GM19468 (cell line): ENCODE measurements at regions not wholly inside any gene's neighbourhood (a gene's known extent, or its start where the extent isn't known, plus 50 kb on each side); places are given as distances from the start of the nearest gene placed in this dataset.
"Not testable (repeated sequence)": the region's sequence is repeated elsewhere in the genome, so short reads cannot be mapped to it uniquely, and the experiment has no call there.

Source experiments
- ATAC-seq: cut with Tn5 transposase; IDR thresholded peaks from one replicate; pipeline ENCODE4 v1.9.1; 2021; ENCODE audit warnings: mild to moderate bottlenecking, moderate library complexity, moderate number of reproducible peaks; ENCODE audit not compliant: unreplicated experiment; ENCODE audit errors: extremely low read depth

DNA sequence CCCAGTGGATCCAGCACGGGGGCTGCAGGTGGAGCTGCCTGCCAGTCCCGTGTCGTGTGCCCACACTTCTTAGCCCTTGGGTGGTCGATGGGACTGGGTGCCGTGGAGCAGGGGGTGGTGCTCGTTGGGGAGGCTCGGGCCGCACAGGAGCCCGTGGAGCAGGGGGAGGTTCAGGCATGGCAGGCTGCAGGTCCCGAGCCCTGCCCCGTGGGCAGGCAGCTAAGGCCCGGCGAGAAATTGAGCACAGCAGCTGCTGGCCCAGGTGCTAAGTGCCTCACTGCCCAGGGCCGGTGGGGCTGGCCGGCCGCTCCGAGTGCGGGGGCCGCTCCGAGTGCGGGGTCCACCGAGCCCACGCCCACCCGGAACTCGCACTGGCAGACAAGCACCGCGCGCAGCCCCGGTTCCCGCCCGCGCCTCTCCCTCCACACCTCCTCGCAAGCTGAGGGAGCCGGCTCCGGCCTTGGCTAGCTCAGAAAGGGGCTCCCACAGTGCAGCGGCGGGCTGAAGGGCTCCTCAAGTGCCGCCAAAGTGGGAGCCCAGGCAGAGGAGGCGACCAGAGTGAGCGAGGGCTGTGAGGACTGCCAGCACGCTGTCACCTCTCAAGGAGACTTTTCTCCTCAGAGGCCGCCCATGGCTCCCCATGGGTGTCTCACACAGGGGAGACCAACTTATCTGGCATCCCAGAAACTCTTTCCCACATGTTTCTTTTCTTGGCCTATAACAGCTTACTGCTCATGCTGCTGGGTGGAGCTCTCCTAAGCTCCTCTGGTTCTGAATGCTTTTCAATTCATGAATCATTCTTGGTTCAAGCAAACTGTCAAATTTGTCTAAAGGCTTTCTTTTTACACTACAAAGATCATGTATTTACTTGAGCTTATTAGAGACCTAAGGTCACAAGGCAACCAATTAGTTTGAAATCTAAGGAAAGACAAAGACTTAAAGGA is 885.1 kb downstream of the KCNT2 start:
- ATAC-seq, result not testable (repeated sequence)

DNA sequence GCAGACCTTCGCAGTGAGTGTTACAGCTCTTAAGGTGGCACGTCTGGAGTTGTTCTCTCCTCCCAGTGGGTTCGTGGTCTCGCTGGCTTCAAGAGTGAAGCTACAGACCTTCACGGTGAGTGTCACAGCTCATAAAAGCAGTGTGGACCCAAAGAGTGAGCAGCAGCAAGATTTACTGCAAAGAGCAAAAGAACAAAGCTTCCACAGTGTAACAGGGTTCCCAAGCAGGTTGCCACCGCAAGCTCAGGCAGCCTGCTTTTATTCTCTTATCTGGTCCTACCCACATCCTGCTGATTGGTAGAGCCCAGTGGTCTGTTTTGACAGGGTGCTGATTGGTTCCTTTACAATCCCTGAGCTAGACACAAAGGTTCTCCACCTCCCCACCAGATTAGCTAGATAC is 886.1 kb downstream of the KCNT2 start:
- not testable (repeated sequence) for ATAC-seq

DNA sequence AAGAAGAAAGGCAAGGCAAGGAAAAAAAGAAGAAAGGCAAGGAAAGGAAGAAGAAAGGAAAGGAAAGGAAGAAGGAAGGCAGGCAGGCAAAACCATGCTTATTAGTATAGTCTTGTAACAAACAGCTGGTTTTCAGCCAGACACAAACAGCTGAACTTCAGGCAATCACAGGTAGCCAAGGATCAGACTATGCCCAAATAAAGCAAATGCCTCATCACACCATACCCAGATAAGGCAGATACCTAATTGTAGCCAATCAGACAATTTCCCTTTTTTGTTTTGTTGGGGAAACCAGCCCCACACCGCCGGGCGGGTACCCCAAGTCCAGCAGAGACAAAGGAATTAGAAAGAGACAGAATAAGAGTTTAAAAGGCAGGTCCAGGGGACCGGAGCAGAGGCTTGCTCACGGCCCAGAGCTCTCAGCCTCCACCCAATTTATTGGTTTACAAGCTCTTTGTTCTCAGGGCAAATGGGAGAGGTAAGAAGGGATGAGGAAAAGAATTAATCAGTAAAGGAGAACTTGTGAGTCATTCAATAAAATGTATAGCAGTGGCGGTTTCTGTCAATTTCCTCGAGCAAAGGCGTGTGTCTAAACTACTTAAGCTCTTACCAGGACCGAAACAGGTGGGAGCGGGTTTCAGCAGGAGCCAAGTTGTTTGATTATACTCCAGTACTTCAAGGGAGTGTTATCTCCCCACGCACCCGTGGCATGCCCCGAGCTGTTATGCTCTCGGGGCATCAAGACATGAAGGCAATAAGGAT is 886.8 kb downstream of the KCNT2 start:
- no peak for ATAC-seq

DNA sequence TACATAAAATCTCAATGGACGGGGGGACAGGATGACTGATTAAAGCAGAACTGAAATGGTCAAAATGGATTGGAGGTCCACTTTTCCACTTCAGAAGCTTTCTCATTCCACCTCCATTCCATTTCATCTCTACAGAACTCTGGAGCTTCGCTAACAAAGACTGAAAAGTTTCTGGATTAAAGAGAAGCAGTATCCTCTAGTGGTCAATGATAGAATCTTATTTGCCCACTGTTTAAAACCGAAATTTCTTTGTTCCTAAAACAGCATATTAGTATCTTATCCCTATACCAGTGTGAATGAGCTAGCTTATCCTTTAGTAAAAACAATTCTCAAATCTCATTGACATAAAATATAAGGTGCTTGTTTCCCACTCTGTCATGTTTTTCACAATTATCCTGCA is 890.6 kb downstream of the KCNT2 start:
- ATAC-seq, result no peak

DNA sequence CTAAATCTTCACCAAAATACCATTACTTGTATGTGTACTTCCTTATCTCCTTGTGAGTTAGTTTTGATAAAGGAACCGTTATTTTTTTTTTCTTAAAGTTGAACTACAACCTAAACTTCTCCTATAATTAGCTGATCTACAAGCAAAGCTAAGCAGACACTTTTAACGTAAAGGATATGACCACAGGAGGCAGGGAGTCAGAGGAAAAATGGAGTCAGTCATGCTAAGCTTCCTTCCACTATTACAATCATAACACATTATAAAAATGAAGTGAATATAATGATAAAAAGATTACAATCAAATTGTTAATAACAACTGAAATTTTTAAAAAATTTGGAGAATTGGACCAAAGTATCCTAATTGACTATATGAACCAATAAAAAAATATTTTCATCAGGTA is 892.6 kb downstream of the KCNT2 start:
- no peak for ATAC-seq

DNA sequence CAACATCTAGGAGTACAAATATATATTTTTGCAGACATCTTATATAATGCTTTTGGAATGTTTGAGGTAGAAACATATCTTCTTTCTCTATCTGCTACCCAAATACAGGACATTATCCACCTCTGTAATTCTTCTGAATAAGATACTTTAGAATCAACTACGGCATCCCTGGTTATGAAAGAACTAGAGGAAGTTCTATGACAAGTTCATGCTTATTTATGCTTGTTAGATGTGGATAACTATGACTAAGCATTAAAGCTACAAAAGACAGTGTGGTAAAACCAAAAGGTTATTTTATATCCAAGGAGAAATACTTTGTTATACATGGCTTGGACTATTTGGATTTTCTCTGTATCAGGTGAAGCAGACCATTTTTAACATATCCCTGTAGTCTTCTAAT is 894.0 kb downstream of the KCNT2 start:
- ATAC-seq, result no peak

DNA sequence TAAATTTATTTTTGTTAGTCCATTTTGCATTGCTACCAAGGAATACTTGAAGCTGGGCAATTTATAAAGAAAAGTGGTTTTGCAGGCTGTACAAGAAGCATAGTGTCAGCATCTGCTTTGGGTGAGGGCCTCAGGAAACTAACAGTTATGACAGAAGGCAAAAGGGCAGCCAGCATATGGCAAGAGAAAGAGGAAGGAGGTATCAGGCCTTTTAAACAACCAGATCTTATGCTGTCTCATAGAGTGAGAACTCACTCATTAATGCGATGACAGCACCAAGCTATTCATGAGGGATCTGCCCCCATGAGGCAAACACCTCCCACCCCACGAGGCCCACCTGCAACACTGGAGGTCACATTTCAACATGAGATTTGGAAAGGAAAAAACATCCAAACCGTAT is 898.4 kb downstream of the KCNT2 start:
- ATAC-seq, result no peak

DNA sequence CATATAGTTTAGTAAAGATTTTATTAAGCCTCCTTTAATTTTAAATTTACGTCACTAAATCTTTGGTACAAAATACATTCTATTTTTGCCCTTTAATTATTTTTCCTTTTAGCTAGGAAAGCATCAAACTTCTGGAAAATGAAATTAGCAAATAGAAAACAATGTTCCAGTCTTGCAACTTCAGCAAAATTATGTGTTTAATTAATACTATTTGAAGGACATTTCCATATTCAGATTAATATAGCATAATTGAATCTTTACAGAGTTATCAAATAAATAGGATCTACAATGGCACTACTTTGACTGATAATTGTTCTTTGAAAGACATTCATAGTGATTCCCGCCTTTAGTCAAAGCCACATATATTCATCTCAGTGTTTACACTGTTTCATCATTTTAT is 904.2 kb downstream of the KCNT2 start:
- no peak for ATAC-seq

DNA sequence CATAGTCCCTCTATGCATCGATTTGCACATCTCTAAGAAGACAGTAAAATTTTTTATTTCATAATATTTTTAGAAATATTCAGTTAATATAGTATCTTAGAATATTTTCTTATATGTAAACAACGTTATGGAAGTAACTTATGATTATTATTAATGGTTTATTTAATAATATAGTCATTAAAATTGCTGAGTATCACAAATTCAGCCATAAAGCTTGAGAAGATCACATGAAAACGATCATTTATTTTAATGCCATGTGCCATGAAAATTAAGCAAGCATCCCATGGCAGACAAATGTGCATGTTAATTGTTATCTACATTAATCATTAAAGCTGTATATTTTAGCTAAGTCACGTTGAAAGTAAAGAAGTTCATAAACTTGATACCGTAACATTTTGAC is 907.1 kb downstream of the KCNT2 start:
- no peak for ATAC-seq

DNA sequence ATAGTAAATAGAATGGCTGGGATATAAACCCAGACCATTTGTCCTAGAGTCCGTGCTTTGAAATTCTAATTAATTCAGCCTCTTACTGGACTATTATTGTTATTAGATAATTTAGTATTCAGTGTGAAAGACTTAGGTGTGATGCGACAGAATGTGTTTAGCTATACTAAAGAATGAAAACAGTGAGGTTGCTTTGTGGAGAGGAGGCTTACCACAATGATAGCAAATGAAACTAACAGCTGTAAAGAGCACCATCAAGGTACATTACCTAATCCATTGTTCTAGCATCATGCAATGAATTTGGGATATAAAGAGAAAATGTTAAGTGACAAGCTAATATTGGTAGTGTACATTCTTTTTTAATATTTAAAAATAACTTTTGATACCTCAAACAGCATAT is 911.1 kb downstream of the KCNT2 start:
- ATAC-seq, result peak; percentile 97

DNA sequence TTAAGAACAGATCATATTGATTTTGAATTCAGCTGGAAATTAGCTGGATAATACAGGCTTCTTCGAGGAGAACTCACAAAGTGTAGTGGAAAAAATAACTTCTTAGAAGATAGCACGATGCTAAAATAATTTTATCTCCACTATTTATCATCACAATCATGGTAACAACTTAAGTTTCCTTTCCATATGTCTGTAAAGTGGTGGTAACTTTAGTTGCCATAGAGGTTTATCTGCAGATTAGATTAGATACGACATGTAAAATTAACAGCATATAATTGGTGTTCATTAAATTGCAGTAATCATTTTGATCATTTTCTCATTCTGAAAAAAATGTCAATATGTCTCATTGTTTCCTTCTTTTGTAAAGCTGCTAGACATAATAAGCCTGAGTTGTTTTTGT is 921.5 kb downstream of the KCNT2 start:
- no peak for ATAC-seq

DNA sequence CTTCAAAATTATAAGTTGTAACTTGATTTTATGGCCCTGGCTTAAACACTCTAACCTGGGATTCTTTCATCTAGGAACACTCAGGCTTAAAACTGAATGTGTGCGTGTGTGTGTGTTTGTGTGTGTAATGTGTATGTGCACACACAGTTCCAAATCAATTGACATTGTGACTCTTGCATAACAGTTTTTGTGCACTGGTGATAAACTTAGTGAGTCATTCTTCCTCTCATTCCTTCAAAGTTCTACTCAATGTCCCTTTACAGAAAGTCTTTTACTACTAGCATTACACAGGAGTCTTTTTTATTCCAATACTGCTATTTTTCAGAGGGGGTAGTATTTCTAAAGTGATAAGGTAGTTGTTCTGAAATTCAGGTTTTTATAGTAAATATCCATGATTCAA is 943.6 kb downstream of the KCNT2 start:
- no peak for ATAC-seq

DNA sequence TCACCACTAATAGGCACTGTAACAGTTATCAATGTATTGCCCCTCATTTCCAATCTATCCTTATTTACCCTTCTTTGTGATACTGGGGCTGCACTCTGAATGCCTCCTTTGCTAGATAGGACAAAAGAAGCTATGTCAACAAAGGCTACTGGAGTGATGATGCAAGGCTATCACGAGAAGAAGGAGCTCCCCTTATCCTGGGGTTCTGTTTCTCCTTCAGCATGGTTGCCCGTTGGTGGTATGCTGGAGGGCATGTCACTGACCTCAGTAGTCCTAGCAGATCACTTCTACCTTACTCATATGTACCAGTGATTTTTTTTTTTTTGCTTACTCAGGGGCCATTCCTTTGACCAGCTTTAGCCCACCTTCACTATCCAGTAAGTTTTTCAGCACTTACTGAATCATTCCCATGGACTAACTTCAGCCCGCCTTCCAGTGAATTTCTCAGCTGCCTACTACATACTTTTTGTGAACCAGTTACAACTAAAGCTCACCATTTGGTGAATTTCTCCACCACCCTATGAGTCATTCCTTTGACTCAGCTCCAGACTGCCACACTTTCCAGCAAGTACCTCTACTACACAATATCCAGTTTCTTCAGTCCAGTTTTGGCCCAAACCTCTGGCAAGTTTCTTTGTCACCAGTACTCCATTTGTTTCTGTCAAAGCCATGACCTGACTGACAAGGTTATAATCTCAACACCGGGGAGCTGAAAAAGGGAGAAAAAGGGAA is 944.5 kb downstream of the KCNT2 start:
- ATAC-seq, result no peak

DNA sequence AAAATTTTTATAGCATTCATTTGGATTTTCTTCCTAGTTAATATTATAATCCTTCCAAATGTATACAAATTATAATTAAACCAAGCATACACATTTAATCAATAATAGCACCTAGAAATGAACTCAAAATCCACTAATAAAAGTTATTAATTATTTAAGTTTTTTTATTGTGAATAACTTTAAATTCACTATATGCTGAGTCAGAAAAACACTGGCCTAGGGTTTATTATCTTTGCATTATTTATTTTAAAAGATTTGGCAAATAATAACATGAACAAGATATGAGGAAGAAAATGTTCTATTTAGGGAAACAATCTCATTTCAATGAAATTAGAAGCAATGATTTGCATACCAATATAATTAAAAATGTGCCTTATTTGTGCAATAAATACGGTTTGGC is 951.5 kb downstream of the KCNT2 start:
- no peak for ATAC-seq

DNA sequence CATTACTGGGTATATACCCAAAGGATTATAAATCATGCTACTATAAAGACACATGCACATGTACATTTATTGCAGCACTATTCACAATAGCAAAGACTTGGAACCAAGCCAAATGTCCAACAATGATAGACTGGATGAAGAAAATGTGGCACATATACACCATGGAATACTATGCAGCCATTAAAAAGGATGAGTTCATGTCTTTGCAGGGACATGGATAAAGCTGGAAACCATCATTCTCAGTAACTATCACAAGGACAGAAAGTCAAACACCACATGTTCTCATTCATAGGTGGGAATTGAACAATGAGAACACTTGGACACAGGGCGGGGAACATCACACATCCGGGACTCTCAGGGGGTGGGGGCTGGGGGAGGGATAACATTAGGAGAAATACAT is 959.4 kb downstream of the KCNT2 start:
- not testable (repeated sequence) for ATAC-seq

DNA sequence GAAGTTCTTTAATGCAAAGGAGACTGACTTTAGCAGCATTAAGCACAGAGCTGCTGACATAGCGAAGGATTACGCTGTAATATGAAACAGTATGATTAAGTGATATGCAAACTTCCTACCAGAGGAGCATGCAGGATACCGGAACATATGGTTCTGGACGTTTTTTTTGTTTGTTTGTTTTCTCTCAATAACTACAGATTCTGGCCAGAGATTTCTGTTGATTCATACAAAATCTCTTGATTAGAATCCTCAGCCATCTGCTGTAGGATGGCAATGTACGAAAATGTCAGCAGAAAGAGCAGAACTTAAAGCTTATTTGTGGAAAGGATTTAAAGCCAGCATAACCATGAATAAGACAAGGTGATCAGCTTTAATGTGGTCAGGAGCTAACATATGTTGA is 970.7 kb downstream of the KCNT2 start:
- no peak for ATAC-seq

DNA sequence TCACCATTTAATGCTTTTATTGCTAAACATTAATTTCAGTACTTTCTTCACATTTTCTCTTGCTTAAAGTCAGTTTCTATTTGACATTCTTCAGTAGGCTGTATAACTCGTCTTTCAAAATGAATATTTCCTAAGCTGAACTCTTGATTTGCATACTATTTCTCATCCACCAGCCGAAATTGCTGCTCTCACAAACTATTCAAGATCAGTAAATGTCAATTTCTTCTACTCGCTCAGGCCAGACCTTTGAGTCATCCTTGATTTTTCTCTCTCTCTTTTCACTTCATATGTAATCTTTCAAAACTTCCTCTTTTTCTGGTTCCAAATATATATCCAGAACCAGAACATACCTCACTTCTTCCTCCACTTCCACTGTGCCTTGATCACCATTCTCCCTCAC is 990.0 kb downstream of the KCNT2 start:
- ATAC-seq, result no peak

DNA sequence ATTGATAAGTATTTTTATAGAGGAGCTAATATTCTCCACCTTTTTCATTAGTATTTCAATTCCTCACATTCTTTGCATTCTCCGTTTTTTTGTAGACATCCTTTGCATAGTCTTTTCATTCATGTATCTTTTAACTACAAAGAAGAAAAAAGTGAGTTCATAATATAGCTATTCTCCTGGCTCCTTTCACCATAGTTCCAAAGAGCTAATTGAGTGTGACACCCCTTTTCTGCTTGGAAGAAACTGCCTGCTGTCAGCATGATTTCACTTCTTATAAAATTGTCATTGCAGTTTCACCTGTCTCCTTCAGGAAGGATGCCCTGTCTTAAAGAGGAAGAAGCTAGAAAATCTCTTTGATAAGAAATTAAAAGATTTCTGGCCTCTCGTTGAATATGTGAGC is 991.1 kb downstream of the KCNT2 start:
- ATAC-seq, result no peak

DNA sequence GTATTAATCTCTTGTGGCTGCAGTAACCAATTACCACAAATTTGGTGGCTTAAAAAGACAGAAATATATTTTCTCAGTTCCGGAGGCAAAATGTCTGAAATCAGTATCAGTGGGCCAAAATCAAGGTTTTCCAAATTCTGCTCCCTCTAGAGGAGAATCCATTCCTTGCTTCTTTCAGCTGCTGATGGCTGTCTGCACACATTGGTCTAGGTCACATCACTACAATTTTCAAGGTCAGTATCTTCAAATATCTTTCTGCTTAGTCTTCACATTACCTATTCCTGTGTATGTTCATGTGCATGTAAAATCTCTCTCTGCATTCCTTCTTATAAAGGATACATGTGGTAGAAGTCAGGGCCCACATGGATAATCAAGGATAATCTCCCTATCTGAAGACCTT is 999.4 kb downstream of the KCNT2 start:
- ATAC-seq, result no peak

DNA sequence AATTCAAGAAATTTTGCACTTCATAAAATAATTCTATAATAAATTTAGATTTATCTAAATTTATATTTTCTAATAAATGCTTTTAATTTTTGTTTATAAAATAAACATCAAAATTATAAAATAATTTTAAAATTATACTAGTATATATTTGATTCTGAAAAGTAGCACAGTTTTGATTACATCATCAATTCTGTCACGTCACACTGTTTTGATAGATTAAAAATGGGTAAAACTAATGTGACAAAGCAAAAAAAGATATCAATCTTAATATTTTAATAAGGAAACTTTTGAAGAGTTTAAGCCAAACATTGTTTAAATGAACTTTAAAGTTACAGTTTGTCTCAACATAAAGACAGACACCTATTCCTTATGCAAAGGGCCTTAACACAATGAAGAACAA is 1001.8 kb downstream of the KCNT2 start:
- ATAC-seq, result no peak

DNA sequence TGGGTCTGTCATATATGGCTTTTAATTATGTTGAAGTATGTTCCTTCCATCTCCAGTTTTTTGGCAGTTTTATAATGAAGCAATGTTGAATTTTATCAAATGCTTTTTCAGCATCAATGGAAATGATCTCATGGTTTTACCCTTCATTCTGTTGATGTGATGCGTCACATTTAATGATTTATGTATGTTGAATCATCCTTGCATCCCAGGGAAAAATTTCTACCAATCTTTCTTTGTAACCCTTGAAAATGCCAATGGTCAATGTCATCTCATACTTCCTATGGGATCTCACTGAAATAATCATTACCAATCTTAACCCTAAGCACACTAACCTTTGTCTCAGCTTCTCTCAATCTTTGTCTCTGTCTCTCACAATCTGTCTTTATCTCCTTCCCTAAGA is 1004.0 kb downstream of the KCNT2 start:
- no peak for ATAC-seq
